DOHH2 (cell line): ENCODE measurements at regions not wholly inside any gene's neighbourhood (a gene's known extent, or its start where the extent isn't known, plus 50 kb on each side); places are given as distances from the start of the nearest gene placed in this dataset.

ENCODE experiments used
- EZH2phosphoT487 ChIP-seq: fragments of 200-600 bp; sonication (generic); IDR thresholded peaks from 2 replicates; pipeline ENCODE4 v1.6.1; 2017; ENCODE audit warnings: borderline replicate concordance, mild to moderate bottlenecking, antibody characterized with exemption, low read length, moderate library complexity, mixed read lengths
- TF ChIP-seq, protein P1 (sequence below): fragments of 200-600 bp; sonication (generic); IDR thresholded peaks from one replicate; pipeline ENCODE4 v1.5.1; 2014; ENCODE audit warnings: antibody characterized with exemption, mild to moderate bottlenecking, low read depth, low read length; ENCODE audit not compliant: poor library complexity, severe bottlenecking

GRCh38 chr15:93257920-93258319 lies 168.9 kb upstream of the RGMA start:
- TF ChIP-seq, protein P1, sequence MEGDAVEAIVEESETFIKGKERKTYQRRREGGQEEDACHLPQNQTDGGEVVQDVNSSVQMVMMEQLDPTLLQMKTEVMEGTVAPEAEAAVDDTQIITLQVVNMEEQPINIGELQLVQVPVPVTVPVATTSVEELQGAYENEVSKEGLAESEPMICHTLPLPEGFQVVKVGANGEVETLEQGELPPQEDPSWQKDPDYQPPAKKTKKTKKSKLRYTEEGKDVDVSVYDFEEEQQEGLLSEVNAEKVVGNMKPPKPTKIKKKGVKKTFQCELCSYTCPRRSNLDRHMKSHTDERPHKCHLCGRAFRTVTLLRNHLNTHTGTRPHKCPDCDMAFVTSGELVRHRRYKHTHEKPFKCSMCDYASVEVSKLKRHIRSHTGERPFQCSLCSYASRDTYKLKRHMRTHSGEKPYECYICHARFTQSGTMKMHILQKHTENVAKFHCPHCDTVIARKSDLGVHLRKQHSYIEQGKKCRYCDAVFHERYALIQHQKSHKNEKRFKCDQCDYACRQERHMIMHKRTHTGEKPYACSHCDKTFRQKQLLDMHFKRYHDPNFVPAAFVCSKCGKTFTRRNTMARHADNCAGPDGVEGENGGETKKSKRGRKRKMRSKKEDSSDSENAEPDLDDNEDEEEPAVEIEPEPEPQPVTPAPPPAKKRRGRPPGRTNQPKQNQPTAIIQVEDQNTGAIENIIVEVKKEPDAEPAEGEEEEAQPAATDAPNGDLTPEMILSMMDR = no peak
- no peak for TF ChIP-seq EZH2phosphoT487
